GM18868 (cell line): ENCODE measurements at regions not wholly inside any gene's neighbourhood (a gene's known extent, or its start where the extent isn't known, plus 50 kb on each side); places are given as distances from the start of the nearest gene placed in this dataset.
"Not testable (repeated sequence)": the region's sequence is repeated elsewhere in the genome, so short reads cannot be mapped to it uniquely, and the experiment has no call there.

Experiments used
- ATAC-seq: cut with Tn5 transposase; IDR thresholded peaks from one replicate; pipeline ENCODE4 v1.9.1; 2021; ENCODE audit warnings: mild to moderate bottlenecking, moderate library complexity; ENCODE audit not compliant: unreplicated experiment

GRCh38 chr7:53087274-53087673 lies 51.8 kb downstream of the POM121L12 start:
- no peak for ATAC-seq

DNA sequence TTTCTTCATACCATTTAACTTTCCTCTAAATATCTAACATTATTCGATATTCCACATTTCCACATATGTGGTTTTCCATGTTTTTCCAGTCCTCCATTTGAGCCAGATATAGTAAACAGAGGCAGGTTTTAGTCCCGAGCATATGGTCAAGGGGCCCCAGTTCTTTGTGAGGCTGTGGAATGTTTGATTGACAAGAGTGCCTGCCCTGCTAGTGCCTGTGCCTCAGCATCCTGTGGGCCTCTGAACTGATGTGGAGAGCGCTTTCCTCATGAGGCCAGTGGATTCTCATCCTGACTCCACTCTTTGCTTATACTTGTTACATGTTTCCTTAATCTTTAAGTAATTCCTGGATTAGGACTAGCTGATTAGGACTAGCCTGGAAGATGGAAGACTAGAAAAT lies 58.8 kb downstream of the POM121L12 start:
- no peak for ATAC-seq

GRCh38 chr7:53094827-53095226 lies 59.4 kb downstream of the POM121L12 start:
- no peak for ATAC-seq

DNA sequence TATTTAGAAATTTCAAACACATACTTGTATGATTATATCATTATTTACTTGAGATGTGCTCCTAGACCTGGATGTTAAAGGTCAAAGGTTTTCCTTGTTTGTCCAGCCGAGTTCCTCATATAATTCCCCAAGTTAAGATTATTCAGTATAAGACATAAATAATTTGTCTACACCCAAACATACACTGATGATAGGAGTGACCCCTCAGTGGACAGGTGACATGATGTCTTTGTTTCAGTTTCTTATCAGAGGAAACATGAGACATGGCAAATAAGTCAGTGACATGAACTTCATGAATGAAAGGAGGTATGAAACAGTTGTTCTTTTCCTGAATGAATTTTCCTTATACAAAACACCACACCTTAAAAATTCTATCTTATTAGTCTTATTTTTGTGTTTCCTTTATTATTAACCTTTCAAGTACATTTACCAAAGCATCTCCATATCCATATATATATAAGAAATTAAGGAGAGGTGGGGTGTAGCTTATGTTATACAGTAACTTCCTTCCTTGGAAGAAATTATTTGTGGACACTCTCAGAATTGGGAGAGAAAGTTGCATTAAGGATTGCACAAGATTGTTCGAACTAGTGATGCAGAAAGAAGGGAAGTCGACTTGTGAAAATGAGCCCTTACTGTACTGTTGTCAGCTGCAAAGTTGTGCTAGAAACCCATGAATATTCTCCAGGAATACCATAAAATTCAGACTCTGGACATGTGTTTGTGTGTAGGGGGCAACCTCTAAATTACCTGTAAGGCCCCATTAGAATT lies 60.5 kb downstream of the POM121L12 start:
- no peak for ATAC-seq

DNA sequence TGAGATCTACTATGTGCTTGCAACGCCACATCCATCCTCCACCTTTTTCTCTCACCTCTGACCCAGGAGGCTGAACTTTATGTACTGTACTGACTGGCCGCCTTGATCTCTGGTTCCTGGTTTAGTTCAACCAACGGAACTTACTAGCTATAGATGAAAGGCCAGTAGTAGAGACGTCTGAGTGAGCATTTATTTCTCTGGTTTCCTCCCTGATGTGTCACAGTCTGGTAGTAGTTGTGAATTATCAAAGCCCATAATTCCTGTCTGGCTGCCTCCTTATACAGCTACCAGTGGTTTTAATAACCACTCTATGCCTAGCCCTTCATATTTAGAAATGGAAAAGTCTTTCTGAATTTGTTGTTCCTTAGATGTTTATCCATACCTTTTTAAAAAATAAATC lies 64.7 kb downstream of the POM121L12 start:
- no peak for ATAC-seq

GRCh38 chr7:53101026-53101425 lies 65.6 kb downstream of the POM121L12 start:
- no peak for ATAC-seq

GRCh38 chr7:53110425-53110824 lies 75.0 kb downstream of the POM121L12 start:
- ATAC-seq = no peak

DNA sequence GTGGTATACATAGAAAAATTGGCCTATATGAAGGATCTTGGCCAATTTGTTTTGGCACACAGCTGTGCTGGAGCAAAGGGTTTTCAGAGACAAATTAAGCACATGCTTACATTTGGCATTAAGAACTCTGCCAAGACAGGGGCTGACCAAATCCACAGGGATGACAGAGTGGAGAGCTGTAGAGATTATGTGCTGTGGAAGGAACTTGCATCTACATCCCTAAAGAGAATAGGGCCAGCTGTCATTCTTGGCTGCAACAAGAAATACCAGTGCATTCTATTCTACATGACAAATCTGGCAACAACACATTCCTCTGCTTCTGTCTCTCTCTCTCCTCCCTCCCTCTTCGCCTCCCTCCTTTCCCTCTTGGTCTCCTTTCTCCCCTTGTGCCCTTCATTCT lies 75.6 kb downstream of the POM121L12 start:
- ATAC-seq = no peak

DNA sequence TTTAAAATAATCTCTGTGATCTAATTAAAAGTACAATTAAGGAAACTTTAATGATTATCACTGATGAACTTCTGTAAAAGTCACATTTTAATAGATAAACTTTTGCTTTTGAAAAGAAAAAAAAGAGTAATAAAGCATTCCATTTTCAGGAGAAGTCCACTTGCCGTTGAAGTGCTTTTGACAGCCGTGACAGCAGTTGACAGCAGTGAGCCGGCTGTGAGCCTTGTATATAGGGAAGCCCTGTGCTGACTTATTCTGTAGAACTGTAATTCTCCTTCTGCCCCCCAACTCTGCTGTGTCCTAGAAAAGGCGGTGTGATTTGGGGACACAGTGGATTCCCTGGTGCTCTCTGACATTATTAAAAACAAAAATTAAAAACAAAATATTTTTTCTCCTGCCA lies 78.0 kb downstream of the POM121L12 start:
- no peak for ATAC-seq

- ATAC-seq = no peak
Measured at GRCh38 chr7:53119514-53119941, 84.1 kb downstream of the POM121L12 start.

DNA sequence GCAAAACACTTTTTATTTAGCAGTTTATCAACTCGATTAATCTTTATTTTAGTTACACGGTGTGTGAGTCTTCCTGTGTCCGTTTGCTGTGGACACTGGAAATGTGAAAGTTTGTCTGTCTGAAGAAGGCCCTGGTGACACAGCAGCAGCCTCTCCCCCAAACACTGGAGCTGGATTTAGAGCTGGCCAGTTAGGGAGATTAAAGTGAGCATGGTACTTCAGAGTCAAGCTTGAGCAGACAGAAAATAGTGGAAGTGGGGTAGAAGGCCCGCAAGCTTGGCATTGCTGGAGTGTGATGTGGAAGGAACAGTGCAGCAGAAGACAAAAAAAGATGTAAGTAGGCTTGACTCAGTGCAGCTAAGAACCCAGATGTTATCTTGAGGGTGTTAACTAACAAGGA lies 85.9 kb downstream of the POM121L12 start:
- ATAC-seq = no peak

- ATAC-seq = no peak
Measured at GRCh38 chr7:53131697-53132096, 96.3 kb downstream of the POM121L12 start.

GRCh38 chr7:53151496-53151895 lies 116.1 kb downstream of the POM121L12 start:
- ATAC-seq = no peak

GRCh38 chr7:53187184-53187583 lies 151.8 kb downstream of the POM121L12 start:
- ATAC-seq = not testable (repeated sequence)

GRCh38 chr7:53191191-53191695 lies 155.8 kb downstream of the POM121L12 start:
- no peak for ATAC-seq

DNA sequence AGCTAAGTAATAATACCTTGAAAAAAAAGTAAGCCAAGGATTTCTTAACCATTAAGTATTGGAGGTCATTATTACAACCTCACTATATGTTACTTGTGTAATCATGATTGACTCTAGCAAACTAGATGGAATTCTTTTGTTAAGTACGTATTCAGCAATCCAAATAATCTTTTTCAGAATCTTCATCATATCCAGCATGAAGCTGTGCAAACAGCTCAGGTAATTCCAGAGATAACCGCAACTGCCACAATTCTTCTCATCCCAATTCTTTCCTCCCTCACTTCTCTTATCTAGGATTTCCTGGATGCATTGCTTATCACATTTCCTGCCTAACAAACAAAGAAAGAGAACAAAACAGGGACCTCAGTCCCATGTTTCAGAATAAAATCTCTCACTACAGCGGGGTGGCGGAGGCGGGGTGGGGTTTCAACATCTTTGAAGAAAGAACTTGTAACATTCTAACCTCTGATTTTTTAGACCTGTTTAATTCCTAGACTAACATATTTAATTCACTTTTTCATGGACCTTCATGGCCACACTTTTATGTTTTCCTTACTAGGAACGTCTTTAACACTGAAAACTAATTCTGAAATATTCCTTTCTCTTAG lies 156.5 kb downstream of the POM121L12 start:
- ATAC-seq = no peak

DNA sequence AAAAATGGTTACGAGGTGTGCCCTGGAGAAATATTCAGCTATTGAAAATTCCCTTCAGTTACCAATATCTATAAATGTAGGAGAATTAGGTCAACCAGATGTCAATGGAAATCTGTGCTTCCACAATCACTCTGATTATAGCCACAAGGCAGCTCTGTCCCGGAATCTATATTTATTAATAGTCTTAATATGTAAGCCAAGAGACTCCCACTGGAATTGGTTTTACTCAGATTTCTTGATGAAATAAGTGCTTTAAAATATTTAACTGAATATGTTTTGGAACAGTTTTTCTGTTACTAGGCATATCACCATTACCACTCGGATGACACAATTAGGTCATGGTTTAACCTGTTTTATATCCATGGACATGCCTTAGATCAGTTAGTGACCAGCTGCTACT lies 169.6 kb downstream of the POM121L12 start:
- ATAC-seq = no peak

- ATAC-seq = no peak
Measured at GRCh38 chr7:53209129-53209528, 173.7 kb downstream of the POM121L12 start.

- no peak for ATAC-seq
Measured at GRCh38 chr7:53214463-53214862, 179.0 kb downstream of the POM121L12 start.

DNA sequence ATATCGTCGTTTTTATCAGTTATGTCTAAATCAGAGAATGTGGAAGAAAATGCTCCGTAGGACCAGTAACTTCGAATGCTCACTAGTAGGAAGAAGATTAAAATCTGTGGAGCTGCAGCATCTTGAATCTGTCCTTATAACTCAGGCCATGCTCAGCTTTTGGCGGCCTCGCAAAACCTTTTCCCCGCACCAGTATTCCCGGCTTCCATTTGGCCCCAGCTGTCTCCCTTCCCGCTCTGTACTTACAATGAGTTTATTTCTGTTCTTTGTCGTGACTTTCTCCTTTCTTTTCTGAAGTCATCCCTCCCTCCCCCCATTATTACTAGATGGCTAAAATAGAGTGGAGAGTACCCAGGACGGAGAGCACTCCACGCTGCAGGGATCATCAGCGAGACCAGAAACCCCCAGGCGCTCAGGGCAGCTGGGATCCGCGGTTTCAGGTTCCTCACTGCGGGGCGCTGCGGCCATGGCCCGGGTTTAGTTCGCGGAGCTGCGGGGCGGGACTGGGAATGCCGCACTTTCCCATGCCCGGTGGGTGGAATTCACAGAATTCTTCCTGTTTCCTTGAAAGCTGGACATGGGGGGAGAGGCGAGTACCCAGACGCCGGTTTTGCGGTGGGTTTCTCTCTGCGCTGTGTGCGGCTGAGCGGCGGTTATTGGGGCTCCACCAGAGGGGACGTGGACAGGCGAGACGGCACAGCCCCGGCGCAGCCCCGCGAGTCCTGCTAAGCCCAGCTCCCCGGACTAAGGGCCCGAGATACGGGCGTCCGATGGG lies 183.5 kb downstream of the POM121L12 start:
- ATAC-seq = no peak

GRCh38 chr7:53229202-53229601 lies 193.8 kb downstream of the POM121L12 start:
- no peak for ATAC-seq
